Activated naive CD8-positive, alpha-beta T cell treated with anti-CD3 and anti-CD28 coated beads for 36 hours (primary cell): ENCODE measurements at regions not wholly inside any gene's neighbourhood (a gene's known extent, or its start where the extent isn't known, plus 50 kb on each side); places are given as distances from the start of the nearest gene placed in this dataset.
A peak's percentile ranks its signal among the peaks of the same experiment; 100 is the strongest.

Source experiments
- DNase-seq: peaks from one replicate; pipeline ENCODE4 v3.0.0; 2021
- H3K27ac Mint-ChIP-seq: one replicate; pipeline ENCODE4 v1.8.0; 2022; ENCODE audit warnings: mild to moderate bottlenecking, moderate library complexity, mixed read lengths
- H3K27me3 Mint-ChIP-seq: one replicate; pipeline ENCODE4 v1.8.0; 2022; ENCODE audit warnings: mild to moderate bottlenecking, mixed read lengths
- H3K36me3 Mint-ChIP-seq: one replicate; pipeline ENCODE4 v1.8.0; 2021; ENCODE audit warnings: mild to moderate bottlenecking, mixed read lengths
- H3K4me1 Mint-ChIP-seq: one replicate; pipeline ENCODE4 v1.8.0; 2021; ENCODE audit warnings: mixed read lengths
- H3K4me3 Mint-ChIP-seq: one replicate; pipeline ENCODE4 v1.8.0; 2022; ENCODE audit warnings: mild to moderate bottlenecking, moderate library complexity, mixed read lengths
- H3K9me3 Mint-ChIP-seq: one replicate; pipeline ENCODE4 v1.8.0; 2022; ENCODE audit warnings: mixed read lengths

DNA sequence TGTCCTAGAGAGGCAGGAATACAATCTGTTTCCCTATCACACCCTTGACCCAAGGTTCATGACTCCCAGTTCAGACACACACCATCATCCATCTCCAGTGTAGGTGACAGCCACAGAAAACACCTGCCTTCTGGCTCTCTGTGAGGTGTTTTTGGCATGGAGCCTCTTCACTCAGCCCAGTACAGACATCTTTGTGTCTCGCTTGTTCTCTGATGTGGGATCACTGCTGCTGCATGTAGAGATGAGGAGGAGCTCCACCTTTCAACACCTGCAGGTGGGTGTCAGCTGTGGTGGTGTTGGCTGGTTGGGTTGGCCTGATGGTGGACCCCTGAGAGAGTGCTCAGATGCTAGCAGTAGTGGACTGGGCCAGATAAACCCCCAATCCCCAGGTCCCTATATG lies 916.7 kb upstream of the B3GALT2 start:
- Mint-ChIP-seq H3K27ac (no peak overlapping the region), H3K4me3 (no peak overlapping the region), H3K36me3 (no peaks in the 10 kb centered on the region), H3K4me1 (no peaks in the 10 kb centered on the region), H3K27me3 (no peaks in the 10 kb centered on the region), H3K9me3 (peaks cover 4% of the 10 kb centered on the region)
- DNase-seq, result no peak

DNA sequence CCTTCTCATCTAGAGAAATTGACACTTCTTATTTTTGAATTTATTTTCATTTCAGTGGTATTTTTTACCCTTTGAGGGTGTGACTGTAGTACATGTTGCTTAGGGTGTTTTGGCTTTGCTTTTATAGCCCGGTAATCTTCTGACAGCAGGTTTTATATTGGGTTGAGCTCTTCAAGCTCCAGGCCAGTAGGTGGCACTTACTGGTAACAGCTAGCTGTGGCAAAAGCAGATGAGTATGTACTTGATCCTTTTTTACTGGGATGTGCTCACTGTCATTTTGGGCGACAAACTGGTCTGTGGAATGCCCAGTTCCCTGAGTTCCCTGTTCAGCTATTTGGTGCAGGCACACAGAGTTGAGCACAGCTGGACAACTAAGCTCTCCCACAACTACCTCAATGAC lies 916.2 kb upstream of the B3GALT2 start:
- no peak for DNase-seq
- Mint-ChIP-seq H3K9me3 (peaks cover 4% of the 10 kb centered on the region), H3K4me3 (no peak overlapping the region), H3K4me1 (no peaks in the 10 kb centered on the region), H3K27ac (no peak overlapping the region), H3K36me3 (no peaks in the 10 kb centered on the region), H3K27me3 (no peaks in the 10 kb centered on the region)

DNA sequence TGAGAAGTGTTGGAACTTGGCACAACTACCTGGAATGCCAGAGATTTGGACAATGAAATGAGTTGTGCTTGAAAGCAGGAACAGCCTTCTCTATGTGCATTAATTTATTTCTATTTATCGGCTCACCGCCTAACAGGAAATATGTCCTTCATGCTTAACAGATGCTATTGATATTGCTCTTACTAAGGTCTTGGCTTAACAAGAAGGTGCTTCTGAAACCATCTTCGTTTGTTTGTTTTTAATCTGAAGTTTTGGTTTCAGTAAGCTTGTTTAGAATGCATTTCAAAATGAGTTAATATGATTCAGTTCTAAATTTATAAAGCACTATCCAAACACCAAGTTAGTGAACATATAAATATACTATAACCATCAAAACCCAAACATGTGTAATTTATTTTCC lies 898.3 kb upstream of the B3GALT2 start:
- Mint-ChIP-seq H3K4me3 (no peak overlapping the region), H3K27me3 (no peaks in the 10 kb centered on the region)
- DNase-seq, result no peak

DNA sequence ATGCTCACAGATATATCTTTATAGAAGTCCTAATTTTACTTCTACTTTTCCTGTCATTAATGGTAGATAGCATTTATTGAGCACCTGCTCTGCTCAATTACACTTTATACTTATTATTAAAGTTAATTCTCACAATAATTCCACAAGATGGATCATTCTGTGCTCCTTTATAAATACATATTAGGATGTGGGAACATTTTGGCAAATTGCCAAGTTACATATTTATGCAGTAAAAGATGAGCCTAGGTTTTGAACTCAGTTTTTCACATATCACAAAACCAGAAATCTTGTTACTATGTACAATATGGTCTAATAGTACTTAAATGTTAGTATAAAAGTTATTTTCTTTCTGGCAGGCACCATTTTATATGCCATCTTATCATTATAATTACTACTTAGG lies 895.0 kb upstream of the B3GALT2 start:
- no peak for DNase-seq
- Mint-ChIP-seq H3K4me1 (peaks cover 2% of the 10 kb centered on the region), H3K27ac (no peak overlapping the region), H3K27me3 (no peaks in the 10 kb centered on the region), H3K9me3 (peaks cover 5% of the 10 kb centered on the region), H3K4me3 (no peak overlapping the region), H3K36me3 (no peaks in the 10 kb centered on the region)

More for the DNA sequence above, 898.3 kb upstream of the B3GALT2 start:
- no peak overlapping the region for H3K27ac Mint-ChIP-seq
- no peaks in the 10 kb centered on the region for H3K4me1 Mint-ChIP-seq
- H3K36me3 Mint-ChIP-seq, result no peaks in the 10 kb centered on the region
- H3K9me3 Mint-ChIP-seq, result no peaks in the 10 kb centered on the region

DNA sequence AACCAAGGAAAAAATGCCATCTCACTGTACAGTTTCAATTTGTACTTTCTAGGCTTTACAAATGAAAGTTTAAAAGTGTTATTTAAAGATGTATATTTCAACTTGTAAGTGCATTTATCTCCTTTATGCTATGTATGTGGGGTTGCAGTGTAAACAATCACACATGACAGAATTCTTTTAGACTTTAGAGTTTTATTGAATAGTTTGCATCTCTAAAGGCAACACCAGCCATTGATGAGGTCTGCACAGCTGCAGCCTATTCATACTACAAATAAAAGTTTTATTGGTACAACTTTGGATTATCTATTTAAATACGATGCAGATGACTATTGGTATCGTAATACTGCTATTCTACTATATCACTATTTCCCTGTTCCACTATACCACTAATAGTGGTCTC lies 894.4 kb upstream of the B3GALT2 start:
- no peaks in the 10 kb centered on the region for H3K36me3 Mint-ChIP-seq
- no peak for DNase-seq
- H3K4me1 Mint-ChIP-seq, result peaks cover 2% of the 10 kb centered on the region
- H3K27me3 Mint-ChIP-seq, result no peaks in the 10 kb centered on the region
- H3K4me3 Mint-ChIP-seq, result no peak overlapping the region
- H3K27ac Mint-ChIP-seq, result no peak overlapping the region
- H3K9me3 Mint-ChIP-seq, result peaks cover 5% of the 10 kb centered on the region

DNA sequence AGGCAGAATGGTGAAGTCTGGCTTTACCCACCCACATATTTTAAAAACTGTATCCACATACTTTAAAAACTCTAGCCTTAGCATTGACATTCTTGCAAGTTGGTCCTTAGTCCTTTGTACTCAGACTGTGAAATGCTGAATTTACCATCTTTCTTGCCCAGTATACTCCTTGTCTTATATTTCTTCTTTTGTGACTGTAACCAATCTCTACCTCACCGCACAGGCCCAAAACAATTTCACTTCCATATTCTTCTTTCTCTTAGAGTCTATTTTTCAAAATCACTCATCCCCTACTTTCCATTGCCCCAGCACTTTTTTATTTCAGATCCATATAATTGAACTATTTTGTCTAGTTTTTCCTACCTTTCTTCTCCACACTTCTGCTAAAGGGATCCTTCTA lies 892.4 kb upstream of the B3GALT2 start:
- H3K4me1 Mint-ChIP-seq, result peaks cover 2% of the 10 kb centered on the region
- DNase-seq, result no peak
- no peaks in the 10 kb centered on the region for H3K36me3 Mint-ChIP-seq
- H3K4me3 Mint-ChIP-seq, result no peak overlapping the region
- no peak overlapping the region for H3K27ac Mint-ChIP-seq
- peaks cover 5% of the 10 kb centered on the region for H3K9me3 Mint-ChIP-seq
- H3K27me3 Mint-ChIP-seq, result no peaks in the 10 kb centered on the region

DNA sequence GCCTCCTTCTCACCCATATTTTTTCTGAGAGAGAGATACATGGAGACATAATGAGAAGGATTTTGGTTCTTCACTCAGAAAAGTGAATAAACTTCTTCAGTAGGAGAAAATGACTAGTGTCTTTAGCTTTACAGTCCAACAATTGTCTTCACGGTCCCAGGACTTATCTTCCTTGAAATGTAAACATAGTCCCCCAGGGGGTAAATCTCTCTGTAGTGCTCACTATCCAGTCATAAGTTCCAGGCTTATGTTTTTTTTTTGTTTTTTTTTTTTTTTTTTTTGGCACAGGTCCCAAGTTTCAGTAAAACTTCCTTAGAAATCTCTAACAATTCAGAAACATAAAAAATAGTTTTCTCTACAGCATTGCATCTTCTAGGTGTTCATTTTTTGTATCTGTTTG lies 890.2 kb upstream of the B3GALT2 start:
- peaks cover 5% of the 10 kb centered on the region for H3K9me3 Mint-ChIP-seq
- peaks cover 2% of the 10 kb centered on the region for H3K4me1 Mint-ChIP-seq
- no peak overlapping the region for H3K4me3 Mint-ChIP-seq
- no peaks in the 10 kb centered on the region for H3K27me3 Mint-ChIP-seq
- H3K27ac Mint-ChIP-seq, result no peak overlapping the region
- H3K36me3 Mint-ChIP-seq, result no peaks in the 10 kb centered on the region
- no peak for DNase-seq

DNA sequence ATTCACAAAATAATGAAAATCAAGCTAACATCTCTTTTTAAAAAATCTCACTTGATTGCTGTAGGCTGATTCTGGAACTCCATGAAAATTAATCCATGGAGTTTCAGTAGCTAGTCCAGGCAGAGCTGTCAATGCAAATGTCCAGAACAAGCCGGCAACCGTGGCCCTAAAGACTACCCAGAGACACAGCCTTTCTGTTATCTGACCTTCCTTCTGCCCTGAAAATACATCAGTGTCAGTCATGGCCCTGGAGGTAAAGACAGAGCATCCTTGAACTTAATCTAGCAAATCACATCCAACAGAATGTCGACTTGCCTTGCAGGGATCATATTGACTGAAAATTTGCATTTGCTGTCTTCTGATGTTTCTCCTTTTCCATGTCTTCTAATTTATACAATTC lies 887.4 kb upstream of the B3GALT2 start:
- H3K27me3 Mint-ChIP-seq, result no peaks in the 10 kb centered on the region
- no peak overlapping the region for H3K4me3 Mint-ChIP-seq
- H3K27ac Mint-ChIP-seq, result no peak overlapping the region
- peaks cover 2% of the 10 kb centered on the region for H3K4me1 Mint-ChIP-seq
- DNase-seq, result no peak
- H3K36me3 Mint-ChIP-seq, result no peaks in the 10 kb centered on the region
- peaks cover 6% of the 10 kb centered on the region for H3K9me3 Mint-ChIP-seq

DNA sequence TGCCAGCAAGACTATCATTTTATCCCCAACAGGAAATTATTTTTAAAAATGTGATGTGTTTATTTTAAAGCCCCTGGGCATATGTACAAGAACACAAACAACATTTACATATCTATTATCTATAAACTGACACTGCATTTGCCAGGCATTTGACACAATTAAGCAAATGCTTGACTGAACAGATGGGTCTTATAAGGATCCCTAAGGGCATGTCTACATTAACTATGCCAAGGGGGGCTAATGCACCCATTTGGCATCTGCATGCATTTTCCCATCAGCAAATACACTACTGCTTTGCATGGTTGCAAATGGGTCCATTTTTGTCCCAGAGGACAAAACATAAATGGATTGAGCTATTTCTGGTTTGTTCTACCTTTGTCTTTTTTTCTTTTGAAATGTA lies 884.8 kb upstream of the B3GALT2 start:
- Mint-ChIP-seq H3K9me3 (peaks cover 1% of the 10 kb centered on the region), H3K4me3 (no peak overlapping the region), H3K36me3 (no peaks in the 10 kb centered on the region), H3K4me1 (no peaks in the 10 kb centered on the region), H3K27ac (no peak overlapping the region), H3K27me3 (no peaks in the 10 kb centered on the region)
- DNase-seq, result no peak

DNA sequence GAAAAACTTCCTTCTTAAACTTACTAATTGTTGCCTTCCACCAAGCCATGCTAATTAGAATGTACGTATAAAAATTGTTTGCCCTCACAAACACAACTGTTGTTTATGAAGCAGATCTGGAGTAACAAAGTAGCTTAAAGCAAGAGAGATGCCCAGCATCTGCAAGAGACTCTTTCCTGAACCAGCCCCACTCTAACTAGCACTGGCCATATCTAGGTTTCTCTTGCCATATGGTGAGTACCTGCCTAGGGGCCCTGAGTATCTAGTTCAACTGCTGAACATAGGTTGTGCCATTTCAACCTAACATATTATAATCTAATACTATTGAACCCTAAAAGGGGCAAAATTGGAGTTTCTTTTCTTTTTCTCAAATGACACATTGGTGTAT lies 883.4 kb upstream of the B3GALT2 start:
- no peak overlapping the region for H3K27ac Mint-ChIP-seq
- H3K36me3 Mint-ChIP-seq, result no peaks in the 10 kb centered on the region
- H3K27me3 Mint-ChIP-seq, result no peaks in the 10 kb centered on the region
- H3K4me3 Mint-ChIP-seq, result no peak overlapping the region
- H3K4me1 Mint-ChIP-seq, result no peaks in the 10 kb centered on the region
- no peak for DNase-seq
- H3K9me3 Mint-ChIP-seq, result peaks cover 1% of the 10 kb centered on the region

DNA sequence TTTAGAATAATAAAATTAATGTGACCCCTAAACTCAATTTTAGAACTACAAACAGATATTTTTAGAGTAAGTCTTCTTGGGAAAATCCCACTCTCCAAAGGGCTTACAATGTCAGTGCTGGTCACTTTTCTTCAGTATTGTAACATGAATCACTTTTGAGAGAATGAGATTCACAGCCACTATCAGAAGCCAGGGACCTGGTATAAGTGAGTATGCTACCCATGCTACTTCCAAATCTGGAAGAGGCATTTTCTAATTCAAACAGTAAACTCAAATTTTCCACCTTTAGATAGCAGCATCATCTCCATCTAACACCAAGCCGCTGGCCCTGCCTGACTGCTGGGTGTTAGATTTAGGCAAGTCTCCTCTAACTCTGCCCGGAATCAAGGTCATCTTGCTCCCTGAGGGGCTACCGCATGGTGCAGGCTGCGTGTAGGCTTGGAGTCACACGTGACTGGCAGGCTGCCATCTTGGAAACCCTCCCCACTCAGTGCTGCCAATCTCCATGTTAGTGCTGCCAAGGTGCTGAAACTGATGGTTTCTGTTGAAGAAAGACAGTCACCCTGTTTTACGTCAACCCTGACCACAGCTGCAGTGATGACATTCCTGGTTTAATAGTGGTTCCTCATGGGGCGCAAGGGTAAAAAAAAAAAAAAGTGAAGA lies 882.9 kb upstream of the B3GALT2 start:
- Mint-ChIP-seq H3K4me1 (no peaks in the 10 kb centered on the region), H3K9me3 (peaks cover 1% of the 10 kb centered on the region), H3K27ac (no peak overlapping the region), H3K27me3 (no peaks in the 10 kb centered on the region), H3K4me3 (no peak overlapping the region), H3K36me3 (no peaks in the 10 kb centered on the region)
- no peak for DNase-seq

DNA sequence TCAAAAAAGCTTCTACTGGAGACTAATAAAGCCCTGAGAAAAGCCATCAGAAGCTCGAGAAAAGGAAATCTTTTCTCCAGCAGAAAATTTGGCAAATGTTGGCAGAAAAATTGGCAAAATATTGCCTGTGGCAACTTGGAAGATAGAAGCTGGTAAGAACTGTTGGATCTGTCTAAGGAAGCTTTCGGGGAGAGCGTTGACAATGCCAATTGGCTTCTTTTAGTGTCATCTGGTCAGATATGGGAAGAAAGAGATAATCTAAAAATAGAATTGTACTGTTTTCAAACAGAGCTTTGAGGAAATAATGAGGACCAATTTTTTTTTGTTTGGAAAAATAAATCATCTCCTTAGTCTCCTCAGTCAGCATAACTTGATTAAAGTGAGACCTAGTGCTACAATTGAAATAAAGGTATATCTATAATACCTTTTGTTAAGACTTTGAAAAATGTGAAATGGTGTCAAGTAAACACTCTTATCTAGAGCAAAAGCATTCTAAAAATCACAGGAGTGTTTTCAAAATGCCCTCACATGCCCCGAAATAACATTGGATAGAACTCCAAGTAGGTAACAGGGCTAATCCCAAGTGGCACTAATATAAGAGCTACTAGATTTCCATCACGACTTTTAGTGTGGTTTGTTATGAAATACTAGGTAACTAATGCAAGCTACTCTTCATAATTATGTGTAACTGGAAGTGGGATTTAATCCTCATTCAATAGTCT lies 882.2 kb upstream of the B3GALT2 start:
- DNase-seq, result no peak
- peaks cover 1% of the 10 kb centered on the region for H3K9me3 Mint-ChIP-seq
- no peak overlapping the region for H3K4me3 Mint-ChIP-seq

DNA sequence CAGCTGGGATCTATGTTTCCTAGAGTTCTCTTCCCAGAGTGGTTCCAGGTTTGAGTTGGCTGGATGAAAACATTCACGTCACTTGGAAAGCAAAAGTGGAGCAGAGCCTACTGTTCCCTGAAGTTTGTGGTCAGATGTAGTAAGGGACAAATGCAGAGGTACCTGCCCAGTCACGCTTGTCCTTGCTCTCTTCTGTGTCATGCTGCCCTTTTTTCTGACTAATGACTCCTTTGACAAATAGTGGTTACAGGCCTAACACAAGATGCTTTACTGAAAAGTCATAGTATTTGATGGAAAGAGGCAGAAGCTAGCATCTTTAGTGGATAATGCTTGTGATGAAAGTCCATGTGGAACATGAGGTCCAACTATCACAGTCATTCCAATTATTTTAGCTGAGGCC lies 881.4 kb upstream of the B3GALT2 start:
- DNase-seq, result no peak
- Mint-ChIP-seq H3K4me3 (no peak overlapping the region), H3K9me3 (peaks cover 1% of the 10 kb centered on the region), H3K4me1 (no peaks in the 10 kb centered on the region), H3K27ac (no peak overlapping the region), H3K36me3 (no peaks in the 10 kb centered on the region), H3K27me3 (no peaks in the 10 kb centered on the region)

More for the DNA sequence above, 882.2 kb upstream of the B3GALT2 start:
- Mint-ChIP-seq H3K27ac (no peak overlapping the region), H3K4me1 (no peaks in the 10 kb centered on the region), H3K36me3 (no peaks in the 10 kb centered on the region), H3K27me3 (no peaks in the 10 kb centered on the region)

DNA sequence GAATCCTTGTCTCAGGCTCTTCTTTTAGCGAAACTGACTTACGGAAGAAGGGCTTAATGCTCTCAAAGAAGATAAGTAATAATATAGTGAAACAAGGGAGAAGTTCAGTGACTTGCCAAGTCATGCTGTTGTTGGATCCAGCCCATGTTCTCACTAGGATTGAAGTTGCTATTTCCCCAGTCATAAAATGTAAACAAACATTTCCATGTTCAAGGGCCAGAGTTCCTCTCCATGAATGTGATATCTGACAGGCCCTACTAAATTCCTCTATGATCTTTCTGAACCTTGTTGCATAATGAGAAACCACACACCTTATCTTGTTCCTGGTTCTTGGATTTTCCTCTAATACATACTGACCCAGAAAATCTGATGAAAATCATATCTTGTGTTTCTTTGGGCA lies 876.5 kb upstream of the B3GALT2 start:
- Mint-ChIP-seq H3K27ac (no peak overlapping the region), H3K9me3 (peaks cover 17% of the 10 kb centered on the region), H3K36me3 (peaks cover 20% of the 10 kb centered on the region), H3K4me1 (peaks cover 26% of the 10 kb centered on the region), H3K4me3 (no peak overlapping the region), H3K27me3 (no peaks in the 10 kb centered on the region)
- no peak for DNase-seq

DNA sequence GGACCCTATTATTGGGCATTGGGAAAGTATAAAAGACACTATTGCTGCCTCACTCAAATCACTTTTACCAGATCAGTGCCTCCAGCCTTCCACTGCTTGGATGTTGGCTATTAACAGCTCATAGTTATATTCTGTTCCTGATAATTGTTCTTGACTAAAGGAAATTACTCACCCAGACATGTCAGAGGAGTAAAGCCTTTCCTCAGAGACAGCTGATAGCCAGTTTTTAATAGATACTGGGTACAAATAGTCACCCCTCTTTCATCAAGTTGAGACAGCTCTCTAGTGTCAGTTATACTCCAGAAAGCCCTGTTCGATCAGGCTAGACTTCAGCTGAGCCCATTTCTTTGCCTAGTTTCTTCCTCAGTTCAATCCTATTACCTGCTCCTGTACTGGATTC lies 876.1 kb upstream of the B3GALT2 start:
- peaks cover 20% of the 10 kb centered on the region for H3K36me3 Mint-ChIP-seq
- H3K4me3 Mint-ChIP-seq, result no peak overlapping the region
- peaks cover 28% of the 10 kb centered on the region for H3K4me1 Mint-ChIP-seq
- H3K27me3 Mint-ChIP-seq, result no peaks in the 10 kb centered on the region
- H3K9me3 Mint-ChIP-seq, result peaks cover 17% of the 10 kb centered on the region
- H3K27ac Mint-ChIP-seq, result no peak overlapping the region
- DNase-seq, result no peak

DNA sequence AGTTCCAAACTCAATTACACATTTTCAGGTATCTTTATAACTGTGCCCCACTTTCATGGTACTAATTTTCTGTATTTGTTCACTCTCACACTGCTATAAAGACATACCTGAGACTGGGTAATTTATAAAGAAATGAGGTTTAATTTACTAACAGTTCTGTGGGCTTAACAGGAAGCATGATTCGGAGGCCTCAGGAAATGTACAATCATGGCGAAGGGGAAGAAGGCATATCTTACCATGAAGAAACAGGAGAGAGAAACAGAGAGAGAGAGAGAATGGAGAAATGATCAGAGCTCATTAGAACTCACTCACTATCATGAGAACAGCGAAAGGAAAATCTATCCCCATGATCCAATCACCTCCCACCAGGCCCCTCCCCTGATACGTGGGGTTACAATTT lies 874.1 kb upstream of the B3GALT2 start:
- peaks cover 19% of the 10 kb centered on the region for H3K9me3 Mint-ChIP-seq
- H3K4me3 Mint-ChIP-seq, result no peak overlapping the region
- peak overlapping the region; percentile 73 for H3K27ac Mint-ChIP-seq
- H3K27me3 Mint-ChIP-seq, result no peaks in the 10 kb centered on the region
- H3K4me1 Mint-ChIP-seq, result peaks cover 48% of the 10 kb centered on the region
- DNase-seq, result no peak
- peaks cover 20% of the 10 kb centered on the region for H3K36me3 Mint-ChIP-seq
